WERI-Rb-1 (cell line): ENCODE measurements at regions not wholly inside any gene's neighbourhood (a gene's known extent, or its start where the extent isn't known, plus 50 kb on each side); places are given as distances from the start of the nearest gene placed in this dataset.

Experiments used
- DNase-seq: peaks from one replicate; pipeline ENCODE4 v3.0.0-alpha.2; 2020
- H3K27ac ChIP-seq: fragments of 250-450 bp; sonication (Bioruptor Pico); 2 replicates; pipeline ENCODE4 v1.5.1; 2020; ENCODE audit warnings: mild to moderate bottlenecking, moderate library complexity
- H3K27me3 ChIP-seq: fragments of 250-450 bp; sonication (Bioruptor Pico); 2 replicates; pipeline ENCODE4 v1.5.1; 2021; ENCODE audit warnings: mild to moderate bottlenecking, low read depth, moderate library complexity; ENCODE audit not compliant: insufficient read depth, severe bottlenecking
- H3K36me3 ChIP-seq: fragments of 250-450 bp; sonication (Bioruptor Pico); 2 replicates; pipeline ENCODE4 v1.5.1; 2020; ENCODE audit warnings: mild to moderate bottlenecking, moderate library complexity
- H3K4me3 ChIP-seq: 2 replicates; pipeline ENCODE4 v1.5.1; 2011; ENCODE audit warnings: low read depth, mild to moderate bottlenecking, control low read depth, low read length
- H3K9me3 ChIP-seq: fragments of 250-450 bp; sonication (Bioruptor Pico); 2 replicates; pipeline ENCODE4 v1.5.1; 2021; ENCODE audit warnings: mild to moderate bottlenecking, moderate library complexity; ENCODE audit not compliant: severe bottlenecking
- CTCF ChIP-seq: IDR thresholded peaks from 2 replicates; pipeline ENCODE4 v1.5.1; 2011; ENCODE audit warnings: low read depth, mild to moderate bottlenecking, control low read depth, inconsistent platforms, low read length

GRCh38 chr6:147942363-147942762 is 400.3 kb upstream of the SASH1 start:
- no peaks in the 10 kb centered on the region for H3K27me3 ChIP-seq
- no peaks in the 10 kb centered on the region for H3K9me3 ChIP-seq
- TF ChIP-seq CTCF, result no peak
- H3K36me3 ChIP-seq, result no peaks in the 10 kb centered on the region
- H3K4me3 ChIP-seq, result no peak overlapping the region
- H3K27ac ChIP-seq, result no peak overlapping the region
- DNase-seq, result no peak

- no peaks in the 10 kb centered on the region for H3K36me3 ChIP-seq
- no peaks in the 10 kb centered on the region for H3K9me3 ChIP-seq
- no peak overlapping the region for H3K4me3 ChIP-seq
- no peaks in the 10 kb centered on the region for H3K27me3 ChIP-seq
- TF ChIP-seq CTCF, result no peak
- H3K27ac ChIP-seq, result no peak overlapping the region
- no peak for DNase-seq
Observed at GRCh38 chr6:147944122-147944521, 398.5 kb upstream of the SASH1 start.

- H3K27ac ChIP-seq, result no peak overlapping the region
- no peak overlapping the region for H3K4me3 ChIP-seq
- no peaks in the 10 kb centered on the region for H3K27me3 ChIP-seq
- no peaks in the 10 kb centered on the region for H3K9me3 ChIP-seq
- no peak for DNase-seq
- no peaks in the 10 kb centered on the region for H3K36me3 ChIP-seq
- no peak for TF ChIP-seq CTCF
Observed at GRCh38 chr6:147947521-147947920, 395.1 kb upstream of the SASH1 start.

GRCh38 chr6:147949981-147950622 is 392.5 kb upstream of the SASH1 start:
- Histone ChIP-seq H3K9me3 (no peaks in the 10 kb centered on the region), H3K36me3 (no peaks in the 10 kb centered on the region), H3K27me3 (no peaks in the 10 kb centered on the region), H3K4me3 (no peak overlapping the region), H3K27ac (no peak overlapping the region)
- no peak for TF ChIP-seq CTCF
- DNase-seq, result no peak

GRCh38 chr6:147950623-147950987 is 392.0 kb upstream of the SASH1 start:
- no peak for DNase-seq
- Histone ChIP-seq H3K4me3 (no peak overlapping the region), H3K27ac (no peak overlapping the region)

More at GRCh38 chr6:147950623-147950987, 392.0 kb upstream of the SASH1 start:
- no peaks in the 10 kb centered on the region for H3K36me3 ChIP-seq
- no peaks in the 10 kb centered on the region for H3K27me3 ChIP-seq
- no peaks in the 10 kb centered on the region for H3K9me3 ChIP-seq
- TF ChIP-seq CTCF, result no peak
